GM12878 (cell line): ENCODE measurements at regions not wholly inside any gene's neighbourhood (a gene's known extent, or its start where the extent isn't known, plus 50 kb on each side); places are given as distances from the start of the nearest gene placed in this dataset.
A peak's percentile ranks its signal among the peaks of the same experiment; 100 is the strongest.

Source experiments
- ATAC-seq: fragments of 200-7000 bp; cut with Tn5 transposase; 3 replicates; pipeline ENCODE4 v1.9.1; 2020; ENCODE audit warnings: mild to moderate bottlenecking, moderate library complexity
- BruUV-seq: library from RNA; stranded (reverse); fragments of 400-500 nt; replicated peaks from 2 replicates; lab custom pipeline; 2021; lab: Mats Ljungman, UMichigan
- CTCF ChIA-PET: fragments of 300-600 bp; sonication (Branson Sonifier 250); formaldehyde crosslinking; extraction: SDS; loops from one replicate; lab custom pipeline; 2021; ENCODE audit warnings: inconsistent platforms; lab: Yijun Ruan, JAX
- POLR2A ChIA-PET: fragments of 350-600 bp; formaldehyde crosslinking; extraction: SDS; loops from one replicate; lab custom pipeline; 2021; ENCODE audit warnings: inconsistent platforms; lab: Charles Lee
- RAD21 ChIA-PET: fragments of 300-600 bp; sonication (Branson Sonifier 250); formaldehyde crosslinking; loops from one replicate; lab custom pipeline; 2023; ENCODE audit warnings: antibody characterized with exemption; ENCODE audit not compliant: unreplicated experiment; lab: Charles Lee
- SMC1A ChIA-PET: fragments of 300-600 bp; sonication (Branson Sonifier 250); formaldehyde crosslinking; loops from one replicate; lab custom pipeline; 2023; ENCODE audit not compliant: unreplicated experiment, uncharacterized antibody; lab: Charles Lee
- DNase-seq: peaks from one replicate; pipeline ENCODE4 v3.0.0-alpha.2; 2011; ENCODE audit warnings: low read depth, low spot score
- FAIRE-seq: peaks from 3 replicates; lab custom pipeline; 2011; peaks lifted over from hg19 to GRCh38; lab: Jason Lieb, UNC
- H2AFZ ChIP-seq: 2 replicates; pipeline ENCODE4 v1.6.0; 2011; ENCODE audit warnings: low read depth, low read length, control low read depth; ENCODE audit not compliant: control insufficient read depth
- H3K27ac ChIP-seq: 2 replicates; pipeline ENCODE4 v1.5.1; 2011; ENCODE audit warnings: control low read depth; ENCODE audit not compliant: control insufficient read depth, insufficient read depth
- H3K27me3 ChIP-seq, 2 experiments: replicated peaks in 1 of 2; 2 replicates each; pipeline versions ENCODE4 v1.6.0 to v1.6.1; 2011; ENCODE audit warnings: low read length in 1 of 2; ENCODE audit not compliant: control insufficient read depth in 2 of 2, insufficient read depth in 2 of 2
- H3K36me3 ChIP-seq, 2 experiments: 2 replicates each; pipeline ENCODE4 v1.5.1; 2011; ENCODE audit warnings: low read length in 1 of 2; ENCODE audit not compliant: control insufficient read depth in 2 of 2, insufficient read depth in 2 of 2
- H3K4me1 ChIP-seq: 2 replicates; pipeline ENCODE4 v1.6.1; 2011; ENCODE audit warnings: mild to moderate bottlenecking, low read length, moderate library complexity, mixed read lengths; ENCODE audit not compliant: control insufficient read depth, insufficient read depth
- H3K4me2 ChIP-seq: 2 replicates; pipeline ENCODE4 v1.6.0; 2011; ENCODE audit warnings: control low read depth; ENCODE audit not compliant: control insufficient read depth, insufficient read depth
- H3K4me3 ChIP-seq: fragments of 200-600 bp; sonication (generic); 2 replicates; pipeline ENCODE4 v1.5.1; 2016
- H3K79me2 ChIP-seq: 2 replicates; pipeline ENCODE4 v1.6.0; 2011; ENCODE audit warnings: low read length; ENCODE audit not compliant: control insufficient read depth, insufficient read depth
- H3K9ac ChIP-seq: 2 replicates; pipeline ENCODE4 v1.8.0; 2011; ENCODE audit warnings: low read length, control low read depth, mixed read lengths; ENCODE audit not compliant: control insufficient read depth, insufficient read depth
- H3K9me3 ChIP-seq: replicated peaks from 3 replicates; pipeline ENCODE4 v1.5.1; 2011; ENCODE audit warnings: mild to moderate bottlenecking, low read length; ENCODE audit not compliant: control insufficient read depth, insufficient read depth
- H4K20me1 ChIP-seq: 2 replicates; pipeline ENCODE4 v1.6.0; 2011; ENCODE audit not compliant: control insufficient read depth, insufficient read depth
- CTCF ChIP-seq, 3 experiments: IDR thresholded peaks in 2 of 3; conservative IDR thresholded peaks in 1 of 3; 2 replicates each; pipeline ENCODE4 v1.5.1; 2011; ENCODE audit warnings: low read depth in 3 of 3, low read length in 3 of 3, mild to moderate bottlenecking in 3 of 3, control low read depth in 2 of 3, moderate library complexity in 2 of 3, inconsistent platforms in 1 of 3, mixed read lengths in 1 of 3; ENCODE audit not compliant: control insufficient read depth in 2 of 3, insufficient read depth in 1 of 3; ENCODE audit errors: extremely low read depth in 1 of 3
- GABPA ChIP-seq: IDR thresholded peaks from 2 replicates; pipeline ENCODE4 v1.6.1; 2014; ENCODE audit warnings: antibody characterized with exemption, low read depth, mild to moderate bottlenecking, inconsistent platforms
- MXI1 ChIP-seq: fragments of 150-350 bp; IDR thresholded peaks from 2 replicates; pipeline ENCODE4 v1.6.1; 2011; ENCODE audit warnings: low read depth, mild to moderate bottlenecking, inconsistent platforms, low read length, improper control_type of control experiment
- NFYB ChIP-seq: IDR thresholded peaks from 2 replicates; pipeline ENCODE4 v1.6.1; 2011; ENCODE audit warnings: low read depth, mild to moderate bottlenecking, low read length, improper control_type of control experiment, moderate library complexity; ENCODE audit not compliant: insufficient read depth
- RBBP5 ChIP-seq: fragments of 200-600 bp; sonication (generic); conservative IDR thresholded peaks from 2 replicates; pipeline ENCODE4 v1.6.1; 2016
- RFX5 ChIP-seq: IDR thresholded peaks from 2 replicates; pipeline ENCODE4 v1.6.1; 2011; ENCODE audit warnings: low read depth, low read length, improper control_type of control experiment
- TCF12 ChIP-seq: IDR thresholded peaks from 2 replicates; pipeline ENCODE4 v1.6.1; 2011; ENCODE audit warnings: low read depth, mild to moderate bottlenecking, low read length
- ZBTB40 ChIP-seq: fragments of 450-650 bp; IDR thresholded peaks from 2 replicates; pipeline ENCODE4 v1.6.1; 2016; ENCODE audit warnings: mild to moderate bottlenecking, moderate library complexity, borderline replicate concordance
- ZNF207 ChIP-seq: fragments of 450-650 bp; IDR thresholded peaks from 2 replicates; pipeline ENCODE4 v1.6.1; 2014; ENCODE audit warnings: antibody characterized with exemption, mild to moderate bottlenecking, borderline replicate concordance
- WGBS: methylation state at CpG from one replicate; pipeline ENCODE4 v1.1.6; 2016; ENCODE audit warnings: low lambda C conversion rate; ENCODE audit not compliant: insufficient replicate concordance, insufficient coverage; ENCODE audit errors: missing lambda C conversion rate; 5-methylcytosine and 5-hydroxymethylcytosine counted together
- in situ Hi-C: fragments of 300-500 bp; cut with MboI; formaldehyde crosslinking; loops from 9 replicates; pipeline ENCODE4 v1.14.3; 2018; ENCODE audit warnings: mixed read lengths
- intact Hi-C: fragments of 100-400 bp; cut with micrococcal nuclease; formaldehyde crosslinking; loops from one replicate; pipeline ENCODE4 v1.14.2; 2022; ENCODE audit not compliant: unreplicated experiment

GRCh38 chr12:107925125-107925524 is 150.6 kb downstream of the ASCL4 start (continued):
- TF ChIP-seq ZBTB40 (no peak), TCF12 (no peak), RBBP5 (no peak), ZNF207 (no peak)

DNA sequence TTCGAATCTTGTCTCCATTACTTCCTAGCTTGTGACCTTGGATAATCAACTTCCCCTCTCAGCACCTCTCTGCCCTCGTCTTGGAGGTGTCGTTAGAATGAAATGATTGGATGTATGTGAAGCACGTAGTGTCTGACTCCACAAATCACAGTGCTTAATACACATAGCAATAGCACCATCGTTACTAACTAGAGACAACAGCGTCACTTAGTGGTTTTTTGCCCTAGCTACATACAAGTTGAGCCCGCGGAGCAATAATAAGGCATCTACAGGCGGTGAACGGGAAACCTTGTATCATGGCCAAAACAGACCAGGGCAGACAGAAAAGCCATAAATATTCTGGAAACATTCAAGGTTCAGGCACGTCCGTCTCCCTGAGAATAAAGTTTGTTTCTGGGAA is 154.9 kb downstream of the ASCL4 start:
- RAD21 ChIA-PET, result no interaction called here
- POLR2A ChIA-PET, result no interaction called here
- no peak overlapping the region for H3K27ac ChIP-seq
- H4K20me1 ChIP-seq, result no peaks in the 10 kb centered on the region
- H3K4me3 ChIP-seq, result no peak overlapping the region
- no peak overlapping the region for H2AFZ ChIP-seq
- H3K36me3 ChIP-seq, result no peaks in the 10 kb centered on the region
- no peak for TF ChIP-seq MXI1
- TF ChIP-seq RFX5, result 0 out of 2 replicates have a peak, but pooled peaks have one; percentile 30
- no peak for TF ChIP-seq GABPA
- TF ChIP-seq NFYB, result peak; percentile 35; the same call in 1 of the 2 replicates
- peak; percentile 30 to 55 (median 41); a peak in 4 of 6 replicates for TF ChIP-seq CTCF (IDR thresholded peaks at IDR 0.05 in 2 of 3, conservative IDR thresholded peaks at IDR 0.05 in 1 of 3; ENCODE audit: control insufficient read depth in 2 of 3, extremely low read depth in 1 of 3, insufficient read depth in 1 of 3, low read depth in 3 of 3, low read length in 3 of 3)
- H3K9me3 ChIP-seq, result no peaks in the 10 kb centered on the region
- intact Hi-C loops (no loop called here), in situ Hi-C loops (no loop called here)
- no peaks in the 10 kb centered on the region for H3K4me1 ChIP-seq
- no peaks in the 10 kb centered on the region for H3K79me2 ChIP-seq
- no peaks in the 10 kb centered on the region for H3K27me3 ChIP-seq
- no peak overlapping the region for H3K9ac ChIP-seq
- CTCF ChIA-PET, result interaction anchor here (1.1 to 2.9 kb wide), 4 partner anchors 10 to 258 kb away, joined by 3 to 14 read pairs (median 6); no protein-coding TSS in a partner anchor
- DNase-seq (no peak), FAIRE-seq (no peak), ATAC-seq (peak; percentile 94)
- 23% methylated on average over 12 of the region's 12 CpGs for WGBS
- SMC1A ChIA-PET, result interaction anchor here (0.7 kb wide), 1 partner anchor 11 kb away, joined by 3 read pairs; no protein-coding TSS in a partner anchor
- BruUV-seq, result no TSS peak
- no peak overlapping the region for H3K4me2 ChIP-seq
